KMS-11 (cell line): ENCODE measurements at regions not wholly inside any gene's neighbourhood (a gene's known extent, or its start where the extent isn't known, plus 50 kb on each side); places are given as distances from the start of the nearest gene placed in this dataset.

Experiments
- H2AFZ ChIP-seq: fragments of 200-600 bp; sonication (generic); 2 replicates; pipeline ENCODE4 v1.6.1; 2016; ENCODE audit warnings: antibody characterized with exemption, mixed run types, low read depth
- H3K27ac ChIP-seq: fragments of 200-600 bp; sonication (generic); 2 replicates; pipeline ENCODE4 v1.6.1; 2016; ENCODE audit warnings: mild to moderate bottlenecking, mixed run types
- H3K27me3 ChIP-seq: fragments of 200-600 bp; sonication (generic); 2 replicates; pipeline ENCODE4 v1.6.1; 2017; ENCODE audit warnings: mild to moderate bottlenecking, low read depth, mixed run types, moderate library complexity; ENCODE audit not compliant: insufficient read depth
- H3K36me3 ChIP-seq: fragments of 200-600 bp; sonication (generic); 2 replicates; pipeline ENCODE4 v1.6.1; 2017; ENCODE audit warnings: mild to moderate bottlenecking, mixed run types; ENCODE audit not compliant: insufficient read depth
- H3K4me1 ChIP-seq: fragments of 200-600 bp; sonication (generic); 2 replicates; pipeline ENCODE4 v1.6.1; 2016; ENCODE audit warnings: mild to moderate bottlenecking, low read depth, mixed run types; ENCODE audit not compliant: poor library complexity, severe bottlenecking
- H3K4me2 ChIP-seq: fragments of 200-600 bp; sonication (generic); 2 replicates; pipeline ENCODE4 v1.7.0; 2016; ENCODE audit warnings: mild to moderate bottlenecking, mixed run types
- H3K4me3 ChIP-seq: fragments of 200-600 bp; sonication (generic); IDR thresholded peaks from 2 replicates; pipeline ENCODE4 v1.6.1; 2017; ENCODE audit warnings: low read depth, low read length, mixed read lengths; ENCODE audit not compliant: insufficient read depth
- H3K79me2 ChIP-seq: fragments of 200-600 bp; sonication (generic); 2 replicates; pipeline ENCODE4 v1.6.1; 2016; ENCODE audit warnings: low read depth, mixed run types; ENCODE audit not compliant: insufficient read depth
- H3K9ac ChIP-seq: fragments of 200-600 bp; sonication (generic); 2 replicates; pipeline ENCODE4 v1.6.1; 2016; ENCODE audit warnings: mild to moderate bottlenecking, mixed run types
- H4K20me1 ChIP-seq: fragments of 200-600 bp; sonication (generic); 2 replicates; pipeline ENCODE4 v1.6.1; 2016; ENCODE audit warnings: mild to moderate bottlenecking, mixed run types; ENCODE audit not compliant: insufficient read depth
- TF ChIP-seq, protein P1 (sequence below): fragments of 200-600 bp; sonication (generic); conservative IDR thresholded peaks from 2 replicates; pipeline ENCODE4 v1.6.1; 2017; ENCODE audit warnings: low read depth, mild to moderate bottlenecking, antibody characterized with exemption, low read length, moderate library complexity, mixed read lengths

DNA sequence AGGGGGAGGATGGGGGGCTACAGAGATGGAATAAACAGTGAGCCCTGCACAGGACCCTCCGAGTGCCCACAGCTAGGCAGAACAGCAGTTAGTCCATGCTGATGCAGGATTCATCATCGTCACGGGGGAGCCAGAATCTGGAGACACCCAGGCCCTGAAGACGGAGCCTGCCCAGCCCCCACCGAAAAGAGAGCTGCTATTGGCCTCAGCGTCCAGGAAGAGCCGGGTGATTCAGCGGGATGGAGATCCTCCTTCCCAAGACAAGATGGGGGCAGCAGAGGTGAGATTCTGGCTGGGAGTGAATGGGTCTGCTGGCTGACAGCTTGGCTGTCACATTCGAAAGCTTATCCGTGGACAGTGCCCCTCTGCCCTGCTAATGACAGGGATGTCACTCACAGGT lies 133.6 kb upstream of the CRHR1 start:
- Histone ChIP-seq H3K27ac (no peak overlapping the region), H3K79me2 (no peaks in the 10 kb centered on the region), H3K27me3 (peaks cover 4% of the 10 kb centered on the region; the same call in 1 of the 2 replicates), H3K36me3 (no peaks in the 10 kb centered on the region), H2AFZ (no peak overlapping the region), H3K4me3 (no peak overlapping the region), H4K20me1 (no peaks in the 10 kb centered on the region), H3K4me1 (no peaks in the 10 kb centered on the region), H3K4me2 (no peak overlapping the region), H3K9ac (no peak overlapping the region)
- TF ChIP-seq, protein P1, sequence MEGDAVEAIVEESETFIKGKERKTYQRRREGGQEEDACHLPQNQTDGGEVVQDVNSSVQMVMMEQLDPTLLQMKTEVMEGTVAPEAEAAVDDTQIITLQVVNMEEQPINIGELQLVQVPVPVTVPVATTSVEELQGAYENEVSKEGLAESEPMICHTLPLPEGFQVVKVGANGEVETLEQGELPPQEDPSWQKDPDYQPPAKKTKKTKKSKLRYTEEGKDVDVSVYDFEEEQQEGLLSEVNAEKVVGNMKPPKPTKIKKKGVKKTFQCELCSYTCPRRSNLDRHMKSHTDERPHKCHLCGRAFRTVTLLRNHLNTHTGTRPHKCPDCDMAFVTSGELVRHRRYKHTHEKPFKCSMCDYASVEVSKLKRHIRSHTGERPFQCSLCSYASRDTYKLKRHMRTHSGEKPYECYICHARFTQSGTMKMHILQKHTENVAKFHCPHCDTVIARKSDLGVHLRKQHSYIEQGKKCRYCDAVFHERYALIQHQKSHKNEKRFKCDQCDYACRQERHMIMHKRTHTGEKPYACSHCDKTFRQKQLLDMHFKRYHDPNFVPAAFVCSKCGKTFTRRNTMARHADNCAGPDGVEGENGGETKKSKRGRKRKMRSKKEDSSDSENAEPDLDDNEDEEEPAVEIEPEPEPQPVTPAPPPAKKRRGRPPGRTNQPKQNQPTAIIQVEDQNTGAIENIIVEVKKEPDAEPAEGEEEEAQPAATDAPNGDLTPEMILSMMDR, result no peak

- H3K27ac ChIP-seq, result no peak overlapping the region
- H3K9ac ChIP-seq, result no peak overlapping the region
- no peaks in the 10 kb centered on the region for H4K20me1 ChIP-seq
- H3K36me3 ChIP-seq, result no peaks in the 10 kb centered on the region
- TF ChIP-seq, protein P1, result no peak
- H3K27me3 ChIP-seq, result peaks cover 4% of the 10 kb centered on the region; the same call in 1 of the 2 replicates
- H3K4me2 ChIP-seq, result no peak overlapping the region
- no peak overlapping the region for H2AFZ ChIP-seq
- no peaks in the 10 kb centered on the region for H3K79me2 ChIP-seq
- H3K4me1 ChIP-seq, result no peaks in the 10 kb centered on the region
- H3K4me3 ChIP-seq, result no peak overlapping the region
Observed at GRCh38 chr17:45651145-45651709, 132.9 kb upstream of the CRHR1 start.

- H4K20me1 ChIP-seq, result no peaks in the 10 kb centered on the region
- H3K27me3 ChIP-seq, result no peaks in the 10 kb centered on the region; the same call in 1 of the 2 replicates
- no peak overlapping the region for H2AFZ ChIP-seq
- no peak overlapping the region for H3K9ac ChIP-seq
- TF ChIP-seq, protein P1, result no peak
- H3K4me3 ChIP-seq, result no peak overlapping the region
- H3K27ac ChIP-seq, result no peak overlapping the region
- no peaks in the 10 kb centered on the region for H3K36me3 ChIP-seq
- no peaks in the 10 kb centered on the region for H3K79me2 ChIP-seq
- no peak overlapping the region for H3K4me2 ChIP-seq
- H3K4me1 ChIP-seq, result no peaks in the 10 kb centered on the region
Observed at GRCh38 chr17:45653616-45654015, 130.5 kb upstream of the CRHR1 start.

DNA sequence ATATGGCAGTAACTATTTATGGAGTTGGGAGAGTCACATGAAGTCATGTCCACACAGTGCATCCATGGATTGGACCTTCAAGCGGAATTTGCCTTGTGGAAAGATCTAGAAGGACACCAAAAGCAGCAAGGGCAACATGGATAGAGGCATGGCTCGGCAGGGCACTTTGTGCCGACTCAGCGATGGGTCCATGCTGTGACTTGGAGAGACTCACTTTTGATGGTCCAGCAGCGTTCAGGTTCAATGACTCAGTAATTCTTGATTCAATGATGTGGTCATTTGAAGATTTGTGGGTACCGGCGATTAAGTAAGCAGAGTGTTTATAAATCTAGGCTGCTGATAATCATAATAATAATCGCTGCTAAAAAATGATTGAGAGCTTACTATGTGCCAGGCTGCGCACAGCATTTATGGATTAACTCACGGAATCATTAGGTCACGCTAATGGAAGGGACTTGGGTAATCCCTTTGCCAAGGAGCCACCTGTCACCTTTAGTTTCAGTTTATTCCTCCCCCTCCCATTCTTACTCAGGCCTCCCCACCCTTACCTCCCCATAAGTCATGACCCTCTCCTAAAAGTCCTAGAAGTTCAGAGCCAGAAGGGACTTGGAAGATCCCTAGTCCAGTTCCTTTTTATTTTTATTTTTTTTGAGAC lies 127.5 kb upstream of the CRHR1 start:
- Histone ChIP-seq H3K9ac (no peak overlapping the region), H3K79me2 (no peaks in the 10 kb centered on the region), H3K36me3 (no peaks in the 10 kb centered on the region), H2AFZ (no peak overlapping the region), H3K27ac (no peak overlapping the region), H3K27me3 (no peaks in the 10 kb centered on the region; the same call in 1 of the 2 replicates), H3K4me1 (no peaks in the 10 kb centered on the region), H4K20me1 (no peaks in the 10 kb centered on the region), H3K4me2 (no peak overlapping the region), H3K4me3 (no peak overlapping the region)
- TF ChIP-seq, protein P1, result no peak
